Upper lobe of left lung (tissue), 6 donors: ENCODE measurements at regions not wholly inside any gene's neighbourhood (a gene's known extent, or its start where the extent isn't known, plus 50 kb on each side); places are given as distances from the start of the nearest gene placed in this dataset.

ENCODE experiments used
- ATAC-seq, 2 donors: fragments of 200-7000 bp; cut with Tn5 transposase; one replicate each; pipeline ENCODE4 v1.9.1; 2022; ENCODE audit warnings: mild to moderate bottlenecking in 2 of 2, moderate library complexity in 2 of 2; ENCODE audit not compliant: low FRiP score in 2 of 2
- DNase-seq, 2 donors: peaks; one replicate each; pipeline ENCODE4 v3.0.0-alpha.2; 2019 to 2020
- H3K27ac ChIP-seq, 4 donors: fragments of 200-600 bp; sonication (generic); one replicate each; pipeline ENCODE4 v1.5.1; 2016 to 2019
- H3K27me3 ChIP-seq, 4 donors: fragments of 200-600 bp; sonication (generic); one replicate each; pipeline ENCODE4 v1.5.1; 2017 to 2019
- H3K36me3 ChIP-seq, 4 donors: fragments of 200-600 bp; sonication (generic); one replicate each; pipeline ENCODE4 v1.5.1; 2016 to 2019
- H3K4me1 ChIP-seq, 4 donors: fragments of 200-600 bp; sonication (generic); one replicate each; pipeline ENCODE4 v1.5.1; 2018 to 2019
- H3K4me3 ChIP-seq, 4 donors: fragments of 200-600 bp; sonication (generic); one replicate each; pipeline ENCODE4 v1.5.1; 2017 to 2019; ENCODE audit warnings: mild to moderate bottlenecking in 2 of 4, moderate library complexity in 1 of 4
- H3K9me3 ChIP-seq, 4 donors: fragments of 200-600 bp; sonication (generic); one replicate each; pipeline ENCODE4 v1.5.1; 2018 to 2019
- CTCF ChIP-seq, 6 experiments: fragments of 450-650 bp in 4 of 6; fragments of 200-600 bp in 2 of 6; sonication (generic) in 2 of 6; IDR thresholded peaks; one replicate each; pipeline ENCODE4 v1.5.1; 2016 to 2019; ENCODE audit warnings: antibody characterized with exemption in 6 of 6
- EP300 ChIP-seq, 4 donors: sonication (generic); formaldehyde crosslinking; IDR thresholded peaks; one replicate each; pipeline ENCODE4 v1.5.1; 2017; ENCODE audit warnings: antibody characterized with exemption in 4 of 4, control low read depth in 2 of 4
- POLR2A ChIP-seq, 4 donors: fragments of 450-650 bp; IDR thresholded peaks; one replicate each; pipeline ENCODE4 v1.5.1; 2016 to 2017; ENCODE audit warnings: antibody characterized with exemption in 4 of 4, mild to moderate bottlenecking in 2 of 4
- POLR2AphosphoS5 ChIP-seq, 2 donors: sonication (generic); formaldehyde crosslinking; IDR thresholded peaks; one replicate each; pipeline ENCODE4 v1.5.1; 2017; ENCODE audit warnings: antibody characterized with exemption in 2 of 2
- WGBS, 2 donors: methylation state at CpG; one replicate each; pipeline ENCODE4 v1.1.5; 2017 to 2018; 5-methylcytosine and 5-hydroxymethylcytosine counted together
- donor health status: DM: no; HTN: no; CAD: no; lungs with moderate emphysema.
- donor health status: DM: no; HTN: yes; CAD: no; lungs with severe emphysema.

GRCh38 chr5:125415126-125415525, 668.7 kb upstream of the ZNF608 start:
- Histone ChIP-seq H3K27ac (no peak overlapping the region), H3K4me1 (peaks cover 21 to 32% (median 22%) of the 10 kb centered on the region in 4 donors), H3K27me3 (no peaks in the 10 kb centered on the region), H3K36me3 (no peaks in the 10 kb centered on the region), H3K9me3 (no peaks in the 10 kb centered on the region), H3K4me3 (no peak overlapping the region)
- 87 to 92% methylated on average over 5 to 6 of the region's 6 CpGs for WGBS, 2 donors
- ATAC-seq (no peak), DNase-seq (no peak)
- TF ChIP-seq CTCF (IDR thresholded peaks at IDR 0.05) (no peak), POLR2AphosphoS5 (IDR thresholded peaks at IDR 0.05) (no peak), POLR2A (IDR thresholded peaks at IDR 0.05) (no peak), EP300 (IDR thresholded peaks at IDR 0.05) (no peak)

- H3K27ac ChIP-seq = no peak overlapping the region
- no peak overlapping the region for H3K4me3 ChIP-seq
- no peaks in the 10 kb centered on the region for H3K9me3 ChIP-seq
- 68 to 83% methylated on average over 2 of the region's 2 CpGs for WGBS, 2 donors
- ATAC-seq = no peak
- DNase-seq = no peak
- peaks cover 11 to 23% (median 14%) of the 10 kb centered on the region in 4 donors for H3K4me1 ChIP-seq
- no peaks in the 10 kb centered on the region for H3K36me3 ChIP-seq
- TF ChIP-seq POLR2AphosphoS5 (IDR thresholded peaks at IDR 0.05) (no peak), POLR2A (IDR thresholded peaks at IDR 0.05) (no peak)
- no peaks in the 10 kb centered on the region for H3K27me3 ChIP-seq
These were observed 669.6 kb upstream of the ZNF608 start for GRCh38 chr5:125416055-125416454.

- Histone ChIP-seq H3K4me3 (no peak overlapping the region), H3K27me3 (no peaks in the 10 kb centered on the region), H3K27ac (no peak overlapping the region), H3K9me3 (no peaks in the 10 kb centered on the region), H3K36me3 (no peaks in the 10 kb centered on the region), H3K4me1 (no peaks in the 10 kb centered on the region)
- ATAC-seq (no peak), DNase-seq (no peak)
- TF ChIP-seq CTCF (IDR thresholded peaks at IDR 0.05) = no peak
- WGBS, 2 donors = 79 to 85% methylated on average over 2 of the region's 2 CpGs
These were observed 674.6 kb upstream of the ZNF608 start for GRCh38 chr5:125421006-125421405.

GRCh38 chr5:125422342-125422741, 675.9 kb upstream of the ZNF608 start:
- ATAC-seq = no peak
- TF ChIP-seq CTCF (IDR thresholded peaks at IDR 0.05) = no peak
- no peak for TF ChIP-seq POLR2AphosphoS5 (IDR thresholded peaks at IDR 0.05)
- TF ChIP-seq POLR2A (IDR thresholded peaks at IDR 0.05) = no peak
- no peak for TF ChIP-seq EP300 (IDR thresholded peaks at IDR 0.05)
- WGBS, 2 donors = 90 to 92% methylated on average over 5 of the region's 5 CpGs

GRCh38 chr5:125424402-125425141, 678.1 kb upstream of the ZNF608 start:
- DNase-seq (no peak), ATAC-seq (no peak)
- H3K4me1 ChIP-seq = no peaks in the 10 kb centered on the region
- H3K4me3 ChIP-seq = no peak overlapping the region
- H3K9me3 ChIP-seq = peaks cover 0 to 7% (median 0%) of the 10 kb centered on the region in 4 donors
- 68 to 72% methylated on average over 6 of the region's 6 CpGs for WGBS, 2 donors
- TF ChIP-seq POLR2AphosphoS5 (IDR thresholded peaks at IDR 0.05) = no peak
- no peak for TF ChIP-seq CTCF (IDR thresholded peaks at IDR 0.05)
- no peak for TF ChIP-seq EP300 (IDR thresholded peaks at IDR 0.05)
- no peak for TF ChIP-seq POLR2A (IDR thresholded peaks at IDR 0.05)
- no peaks in the 10 kb centered on the region for H3K36me3 ChIP-seq
- no peaks in the 10 kb centered on the region for H3K27me3 ChIP-seq
- H3K27ac ChIP-seq = no peak overlapping the region

More at GRCh38 chr5:125422342-125422741, 675.9 kb upstream of the ZNF608 start:
- Histone ChIP-seq H3K4me1 (no peaks in the 10 kb centered on the region), H3K27me3 (no peaks in the 10 kb centered on the region), H3K9me3 (no peaks in the 10 kb centered on the region), H3K27ac (no peak overlapping the region), H3K36me3 (no peaks in the 10 kb centered on the region), H3K4me3 (no peak overlapping the region)
- DNase-seq = peak in 1 of 2 donors; percentile 20
